Esophagus squamous epithelium (tissue), 5 donors: ENCODE measurements at regions not wholly inside any gene's neighbourhood (a gene's known extent, or its start where the extent isn't known, plus 50 kb on each side); places are given as distances from the start of the nearest gene placed in this dataset.

Source experiments
- DNase-seq: peaks from one replicate; lab custom pipeline; 2025; lab: John Stamatoyannopoulos, UW
- H3K27ac ChIP-seq, 4 donors: fragments of 200-600 bp; sonication (generic); one replicate each; pipeline ENCODE4 v1.5.1; 2016 to 2019; ENCODE audit warnings: mild to moderate bottlenecking in 1 of 4
- H3K27me3 ChIP-seq, 4 donors: fragments of 200-600 bp; sonication (generic); 1 replicate in 3 of 4; 2 replicates in 1 of 4; pipeline versions ENCODE4 v1.5.1 to v1.6.0; 2017 to 2021; ENCODE audit warnings: antibody characterized with exemption in 1 of 4
- H3K36me3 ChIP-seq, 3 donors: fragments of 200-600 bp; sonication (generic); one replicate each; pipeline ENCODE4 v1.5.1; 2016 to 2019
- H3K4me1 ChIP-seq, 3 donors: fragments of 200-600 bp; sonication (generic); one replicate each; pipeline ENCODE4 v1.5.1; 2017 to 2019
- H3K4me3 ChIP-seq, 4 donors: fragments of 200-600 bp; sonication (generic); 1 replicate in 3 of 4; 2 replicates in 1 of 4; pipeline ENCODE4 v1.5.1; 2016 to 2019; ENCODE audit warnings: mild to moderate bottlenecking in 2 of 4, moderate library complexity in 1 of 4
- H3K9me3 ChIP-seq, 3 donors: fragments of 200-600 bp; sonication (generic); one replicate each; pipeline ENCODE4 v1.5.1; 2016 to 2019
- POLR2A ChIP-seq, 4 donors: fragments of 450-650 bp; IDR thresholded peaks; one replicate each; pipeline ENCODE4 v1.6.1; 2017; ENCODE audit warnings: antibody characterized with exemption in 4 of 4, mild to moderate bottlenecking in 4 of 4, moderate library complexity in 3 of 4
- WGBS, 2 donors: methylation state at CpG; one replicate each; pipeline ENCODE4 v1.1.5; 2018; 5-methylcytosine and 5-hydroxymethylcytosine counted together
- intact Hi-C: fragments of 100-400 bp; cut with DNase I; formaldehyde crosslinking; loops from one replicate; pipeline ENCODE4 v1.15.0; 2022
- TF ChIP-seq, protein P1 (sequence below), 6 experiments: fragments of 450-650 bp in 4 of 6; fragments of 200-600 bp in 2 of 6; sonication (generic) in 2 of 6; IDR thresholded peaks; one replicate each; pipeline ENCODE4 v1.5.1; 2016 to 2019; ENCODE audit warnings: antibody characterized with exemption in 6 of 6, mild to moderate bottlenecking in 4 of 6, moderate library complexity in 4 of 6
- donor health status: DM: yes; HTN: yes; CAD: no.

DNA sequence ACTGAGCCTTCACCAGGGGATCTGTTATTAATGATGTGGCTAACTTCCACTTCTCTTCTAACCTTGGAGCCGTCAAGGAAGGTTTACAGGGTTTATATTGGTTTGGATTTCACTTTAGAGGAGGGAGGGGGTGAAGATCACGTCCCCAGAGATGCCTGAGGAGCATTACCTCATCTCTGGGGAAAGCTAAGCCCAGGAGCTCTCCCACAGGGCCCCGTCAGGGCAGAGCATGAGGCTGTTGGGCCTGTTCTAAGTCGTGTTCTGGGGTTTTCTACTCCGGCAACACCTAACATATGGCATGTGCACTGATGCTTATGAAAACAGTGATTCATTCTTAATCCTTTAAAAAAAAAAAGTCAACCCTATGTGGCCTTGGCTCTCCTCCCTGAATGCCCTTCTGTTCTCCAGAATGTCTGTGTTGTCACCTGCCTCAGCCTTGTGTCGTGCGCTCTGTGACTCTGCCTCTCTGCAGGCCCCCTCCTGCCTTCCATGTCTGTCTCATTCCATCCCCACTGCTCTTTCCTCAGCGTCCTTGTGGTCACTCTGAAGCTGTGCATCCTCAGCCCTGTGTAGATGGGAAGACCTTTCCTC, 97.4 kb upstream of the JARID2 start:
- Histone ChIP-seq H3K4me3 (no peak overlapping the region), H3K4me1 (peaks cover 7 to 19% (median 11%) of the 10 kb centered on the region in 3 donors), H3K27me3 (no peaks in the 10 kb centered on the region), H3K36me3 (no peaks in the 10 kb centered on the region), H3K27ac (peak overlapping the region in 3 of 4 donors; percentile 35 to 79 (median 36)), H3K9me3 (no peaks in the 10 kb centered on the region)
- no peak for TF ChIP-seq POLR2A (IDR thresholded peaks at IDR 0.05)
- TF ChIP-seq, protein P1, sequence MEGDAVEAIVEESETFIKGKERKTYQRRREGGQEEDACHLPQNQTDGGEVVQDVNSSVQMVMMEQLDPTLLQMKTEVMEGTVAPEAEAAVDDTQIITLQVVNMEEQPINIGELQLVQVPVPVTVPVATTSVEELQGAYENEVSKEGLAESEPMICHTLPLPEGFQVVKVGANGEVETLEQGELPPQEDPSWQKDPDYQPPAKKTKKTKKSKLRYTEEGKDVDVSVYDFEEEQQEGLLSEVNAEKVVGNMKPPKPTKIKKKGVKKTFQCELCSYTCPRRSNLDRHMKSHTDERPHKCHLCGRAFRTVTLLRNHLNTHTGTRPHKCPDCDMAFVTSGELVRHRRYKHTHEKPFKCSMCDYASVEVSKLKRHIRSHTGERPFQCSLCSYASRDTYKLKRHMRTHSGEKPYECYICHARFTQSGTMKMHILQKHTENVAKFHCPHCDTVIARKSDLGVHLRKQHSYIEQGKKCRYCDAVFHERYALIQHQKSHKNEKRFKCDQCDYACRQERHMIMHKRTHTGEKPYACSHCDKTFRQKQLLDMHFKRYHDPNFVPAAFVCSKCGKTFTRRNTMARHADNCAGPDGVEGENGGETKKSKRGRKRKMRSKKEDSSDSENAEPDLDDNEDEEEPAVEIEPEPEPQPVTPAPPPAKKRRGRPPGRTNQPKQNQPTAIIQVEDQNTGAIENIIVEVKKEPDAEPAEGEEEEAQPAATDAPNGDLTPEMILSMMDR (IDR thresholded peaks at IDR 0.05) = peak in 1 of 6 experiments; percentile 24
- intact Hi-C loops = no loop called here
- DNase-seq = no peak
- WGBS, 2 donors = 19 to 38% methylated on average over 7 to 8 of the region's 8 CpGs

DNA sequence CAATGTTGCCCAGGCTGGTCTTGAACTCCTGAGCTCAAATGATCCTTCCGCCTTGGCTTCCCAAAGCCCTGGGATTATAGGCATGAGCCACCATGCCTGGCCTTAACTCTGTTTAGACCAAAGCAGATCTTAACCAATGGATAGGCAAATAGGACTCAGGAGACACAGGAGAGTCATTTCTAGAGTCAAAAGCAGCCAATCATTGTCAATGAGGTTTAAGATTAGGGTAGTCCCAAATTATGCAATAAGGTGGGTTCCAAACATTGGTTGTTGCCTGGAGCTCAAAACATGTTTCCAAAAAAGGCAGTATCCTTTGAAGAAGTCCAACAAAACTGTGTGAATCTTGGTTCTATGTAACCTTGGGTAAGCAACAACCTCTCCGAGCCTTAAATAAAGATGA, 95.7 kb upstream of the JARID2 start:
- 93 to 100% methylated on average over 1 to 2 of the region's 2 CpGs for WGBS, 2 donors

GRCh38 chr6:15152700-15153099, 93.2 kb upstream of the JARID2 start:
- Histone ChIP-seq H3K4me3 (no peak overlapping the region), H3K27me3 (no peaks in the 10 kb centered on the region), H3K36me3 (no peaks in the 10 kb centered on the region), H3K4me1 (peaks cover 7 to 18% (median 11%) of the 10 kb centered on the region in 3 donors), H3K9me3 (no peaks in the 10 kb centered on the region), H3K27ac (no peak overlapping the region)
- no peak for DNase-seq
- 83 to 87% methylated on average over 2 of the region's 2 CpGs for WGBS, 2 donors
- intact Hi-C loops = no loop called here
- no peak for TF ChIP-seq POLR2A (IDR thresholded peaks at IDR 0.05)
- TF ChIP-seq, protein P1 (IDR thresholded peaks at IDR 0.05) = no peak

More for the DNA sequence above, 95.7 kb upstream of the JARID2 start:
- Histone ChIP-seq H3K4me3 (no peak overlapping the region), H3K27ac (no peak overlapping the region), H3K9me3 (no peaks in the 10 kb centered on the region), H3K4me1 (peaks cover 7 to 19% (median 11%) of the 10 kb centered on the region in 3 donors), H3K27me3 (no peaks in the 10 kb centered on the region), H3K36me3 (no peaks in the 10 kb centered on the region)
- intact Hi-C loops = no loop called here
- TF ChIP-seq, protein P1 (IDR thresholded peaks at IDR 0.05) = no peak
- no peak for TF ChIP-seq POLR2A (IDR thresholded peaks at IDR 0.05)
- no peak for DNase-seq

DNA sequence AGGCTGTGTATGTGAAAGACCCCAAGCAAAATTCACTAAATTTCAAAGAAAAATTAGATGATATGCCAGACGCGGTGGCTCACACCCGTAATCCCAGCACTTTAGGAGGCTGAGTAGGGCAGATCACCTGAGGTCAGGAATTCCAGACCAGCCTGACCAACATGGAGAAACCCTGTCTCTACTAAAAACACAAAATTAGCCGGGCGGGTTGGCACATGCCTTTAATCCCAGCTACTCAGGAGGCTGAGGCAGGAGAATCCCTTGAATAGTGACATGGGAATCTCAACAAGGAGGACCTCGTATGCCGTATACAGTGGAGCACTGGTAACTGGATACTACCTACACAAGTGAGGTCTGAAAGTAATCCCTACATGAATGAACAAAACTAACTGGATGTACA, 92.7 kb upstream of the JARID2 start:
- intact Hi-C loops = no loop called here
- H3K36me3 ChIP-seq = no peaks in the 10 kb centered on the region

DNA sequence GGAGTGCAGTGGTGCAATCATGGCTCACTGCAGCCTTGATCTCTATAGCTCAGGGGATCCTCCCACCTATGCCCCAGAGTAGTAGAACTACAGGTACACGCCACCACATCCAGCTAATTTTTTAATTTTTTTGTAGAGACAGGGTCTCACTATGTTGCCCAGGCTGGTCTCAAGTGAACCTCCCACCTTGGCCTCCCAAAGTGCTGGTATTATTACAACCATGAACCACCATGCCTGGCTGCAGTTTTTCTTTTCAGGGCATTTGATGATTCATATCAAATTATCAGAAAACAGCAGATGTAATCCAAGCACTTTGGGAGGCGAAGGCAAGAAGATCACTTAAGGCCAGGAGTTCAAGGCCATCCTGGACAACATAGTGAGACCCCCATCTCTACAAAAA, 88.4 kb upstream of the JARID2 start:
- Histone ChIP-seq H3K9me3 (no peaks in the 10 kb centered on the region), H3K27me3 (no peaks in the 10 kb centered on the region), H3K4me3 (no peak overlapping the region), H3K4me1 (no peaks in the 10 kb centered on the region), H3K36me3 (no peaks in the 10 kb centered on the region), H3K27ac (no peak overlapping the region)
- TF ChIP-seq POLR2A (IDR thresholded peaks at IDR 0.05) = no peak
- TF ChIP-seq, protein P1 (IDR thresholded peaks at IDR 0.05) = no peak
- 89 to 93% methylated on average over 2 of the region's 2 CpGs for WGBS, 2 donors
- DNase-seq = no peak
- intact Hi-C loops = no loop called here

More for the DNA sequence above, 92.7 kb upstream of the JARID2 start:
- H3K9me3 ChIP-seq = no peaks in the 10 kb centered on the region
- 92% methylated on average over 6 to 7 of the region's 7 CpGs for WGBS, 2 donors
- H3K4me1 ChIP-seq = peaks cover 7 to 13% (median 7%) of the 10 kb centered on the region in 3 donors
- H3K4me3 ChIP-seq = no peak overlapping the region
- TF ChIP-seq, protein P1 (IDR thresholded peaks at IDR 0.05) = no peak
- TF ChIP-seq POLR2A (IDR thresholded peaks at IDR 0.05) = no peak
- no peak for DNase-seq
- no peaks in the 10 kb centered on the region for H3K27me3 ChIP-seq
- no peak overlapping the region for H3K27ac ChIP-seq
